WTC11 (cell line): ENCODE measurements at regions not wholly inside any gene's neighbourhood (a gene's known extent, or its start where the extent isn't known, plus 50 kb on each side); places are given as distances from the start of the nearest gene placed in this dataset.
A peak's percentile ranks its signal among the peaks of the same experiment; 100 is the strongest.

ENCODE experiments used
- ATAC-seq: fragments of 200-7000 bp; cut with Tn5 transposase; 2 replicates; pipeline ENCODE4 v1.10.0; 2021; ENCODE audit warnings: mild to moderate bottlenecking, moderate library complexity
- CTCF ChIA-PET: fragments of 300-600 bp; sonication (Branson Sonifier 250); formaldehyde crosslinking; loops from one replicate; lab custom pipeline; 2021; ENCODE audit warnings: antibody characterized with exemption; lab: Charles Lee
- POLR2A ChIA-PET: fragments of 350-600 bp; sonication (Branson Sonifier 250); formaldehyde crosslinking; loops from one replicate; lab custom pipeline; 2021; ENCODE audit warnings: antibody characterized with exemption; lab: Charles Lee
- DNase-seq: peaks from one replicate; pipeline ENCODE4 v3.0.0; 2021; ENCODE audit warnings: low spot score
- H3K27ac Mint-ChIP-seq: 2 replicates; pipeline ENCODE4 v1.8.0; 2021; ENCODE audit warnings: mixed read lengths
- H3K27me3 Mint-ChIP-seq: 2 replicates; pipeline ENCODE4 v1.8.0; 2021; ENCODE audit warnings: low read depth, mild to moderate bottlenecking, moderate library complexity, mixed read lengths
- H3K36me3 Mint-ChIP-seq: 2 replicates; pipeline ENCODE4 v1.8.0; 2021; ENCODE audit warnings: mixed read lengths
- H3K4me1 Mint-ChIP-seq: 2 replicates; pipeline ENCODE4 v1.8.0; 2022; ENCODE audit warnings: mixed read lengths
- H3K4me3 Mint-ChIP-seq: 2 replicates; pipeline ENCODE4 v1.8.0; 2021; ENCODE audit warnings: mild to moderate bottlenecking, moderate library complexity, mixed read lengths
- H3K9me3 Mint-ChIP-seq: 2 replicates; pipeline ENCODE4 v1.8.0; 2021; ENCODE audit warnings: mixed read lengths
- EMX1 ChIP-seq: fragments of 250-450 bp; sonication (Bioruptor Pico); IDR thresholded peaks from 2 replicates; pipeline ENCODE4 v1.8.0; 2021; ENCODE audit warnings: mild to moderate bottlenecking
- GABPB1 ChIP-seq: sonication (generic); formaldehyde crosslinking; IDR thresholded peaks from 2 replicates; pipeline ENCODE4 v1.8.1; 2023; ENCODE audit warnings: mild to moderate bottlenecking, missing genetic modification reagents
- JUN ChIP-seq: sonication (generic); formaldehyde crosslinking; IDR thresholded peaks from 2 replicates; pipeline ENCODE4 v1.8.0; 2023; ENCODE audit warnings: mild to moderate bottlenecking, missing genetic modification reagents
- NR3C1 ChIP-seq: sonication (generic); formaldehyde crosslinking; conservative IDR thresholded peaks from 2 replicates; pipeline ENCODE4 v1.8.1; 2023; ENCODE audit warnings: low read depth, mild to moderate bottlenecking, missing genetic modification reagents
- RELA ChIP-seq: sonication (generic); formaldehyde crosslinking; IDR thresholded peaks from 2 replicates; pipeline ENCODE4 v1.8.1; 2022; ENCODE audit warnings: missing genetic modification reagents, mild to moderate bottlenecking, borderline replicate concordance
- RORB ChIP-seq: fragments of 250-450 bp; sonication (Bioruptor Pico); IDR thresholded peaks from 2 replicates; pipeline ENCODE4 v1.9.0; 2021; ENCODE audit warnings: mild to moderate bottlenecking
- SMAD4 ChIP-seq: sonication (generic); formaldehyde crosslinking; IDR thresholded peaks from 2 replicates; pipeline ENCODE4 v1.8.0; 2022; ENCODE audit warnings: mild to moderate bottlenecking, missing genetic modification reagents
- SP1 ChIP-seq: sonication (generic); formaldehyde crosslinking; conservative IDR thresholded peaks from 2 replicates; pipeline ENCODE4 v1.8.1; 2022; ENCODE audit warnings: missing genetic modification reagents
- ZNF416 ChIP-seq: fragments of 250-450 bp; sonication (Bioruptor Pico); IDR thresholded peaks from 2 replicates; pipeline ENCODE4 v1.9.0; 2021; ENCODE audit warnings: mild to moderate bottlenecking, inconsistent platforms
- ZNF671 ChIP-seq: fragments of 250-450 bp; sonication (Bioruptor Pico); IDR thresholded peaks from 2 replicates; pipeline ENCODE4 v1.8.0; 2021; ENCODE audit warnings: mild to moderate bottlenecking
- TF ChIP-seq, protein P1 (sequence below): sonication (generic); formaldehyde crosslinking; IDR thresholded peaks from 2 replicates; pipeline ENCODE4 v1.8.0; 2023; ENCODE audit warnings: missing genetic modification reagents
- TF ChIP-seq, protein P2 (sequence below): sonication (generic); formaldehyde crosslinking; IDR thresholded peaks from 2 replicates; pipeline ENCODE4 v1.8.1; 2022; ENCODE audit warnings: low read depth, mild to moderate bottlenecking, moderate library complexity, missing genetic modification reagents, borderline replicate concordance
- TF ChIP-seq, protein P3 (sequence below): sonication (generic); formaldehyde crosslinking; IDR thresholded peaks from 2 replicates; pipeline ENCODE4 v1.8.0; 2023; ENCODE audit warnings: missing genetic modification reagents, mild to moderate bottlenecking, borderline replicate concordance
- TF ChIP-seq, protein P4 (sequence below): sonication (generic); formaldehyde crosslinking; IDR thresholded peaks from 2 replicates; pipeline ENCODE4 v1.8.1; 2023; ENCODE audit warnings: mild to moderate bottlenecking, missing genetic modification reagents
- TF ChIP-seq, protein P5 (sequence below): sonication (generic); formaldehyde crosslinking; IDR thresholded peaks from 2 replicates; pipeline ENCODE4 v1.8.1; 2022; ENCODE audit warnings: mild to moderate bottlenecking, moderate library complexity, missing genetic modification reagents
- TF ChIP-seq, protein P6 (sequence below): sonication (generic); formaldehyde crosslinking; IDR thresholded peaks from 2 replicates; pipeline ENCODE4 v1.8.1; 2023; ENCODE audit warnings: mild to moderate bottlenecking, missing genetic modification reagents, moderate library complexity
- TF ChIP-seq, protein P7 (sequence below): sonication (generic); formaldehyde crosslinking; IDR thresholded peaks from 2 replicates; pipeline ENCODE4 v1.8.0; 2022; ENCODE audit warnings: mild to moderate bottlenecking, missing genetic modification reagents
- TF ChIP-seq, protein P8 (sequence below): sonication (generic); formaldehyde crosslinking; IDR thresholded peaks from 2 replicates; pipeline ENCODE4 v1.8.1; 2023; ENCODE audit warnings: mild to moderate bottlenecking, missing genetic modification reagents, moderate library complexity

DNA sequence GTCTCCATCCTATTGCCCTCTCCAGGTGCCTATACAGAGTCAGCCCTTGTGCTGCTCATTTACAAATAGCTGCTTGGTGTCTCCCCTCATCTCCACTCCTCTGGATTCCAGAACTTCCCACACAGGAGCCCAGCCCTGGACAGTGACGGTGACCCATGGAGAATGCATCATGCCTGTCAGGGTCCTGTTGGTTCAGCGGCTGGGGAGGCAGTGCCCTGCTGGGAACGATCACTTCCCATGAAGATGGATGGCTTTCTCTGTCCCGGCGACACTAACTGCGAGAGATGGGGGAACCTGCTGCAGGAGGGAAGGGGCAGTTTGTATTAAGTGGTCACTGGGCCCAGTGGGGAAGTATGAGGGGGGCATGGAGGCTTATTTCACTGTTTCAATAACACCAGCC lies 395.0 kb upstream of the TBX3 start:
- POLR2A ChIA-PET = no interaction called here
- H3K4me1 Mint-ChIP-seq = no peaks in the 10 kb centered on the region
- CTCF ChIA-PET = no interaction called here

DNA sequence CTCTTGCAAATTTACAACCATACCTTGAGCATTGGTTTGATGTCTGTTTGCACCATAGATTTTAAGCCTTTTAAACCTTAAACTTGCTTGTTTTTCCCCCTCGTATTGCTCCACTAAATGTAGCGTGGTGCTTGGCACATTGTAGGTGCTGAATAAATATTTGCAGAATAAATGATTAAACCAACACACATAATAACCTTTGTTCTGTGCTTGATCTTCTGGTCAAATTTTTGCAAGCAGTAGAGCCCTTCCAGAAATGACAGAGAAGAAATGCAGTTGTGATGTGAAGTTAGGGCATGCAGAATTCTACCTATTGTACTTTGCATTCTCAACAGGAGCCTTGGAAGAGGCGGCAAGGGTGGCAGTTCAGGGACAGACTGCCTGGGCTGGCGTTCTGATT lies 394.4 kb upstream of the TBX3 start:
- DNase-seq (no peak), ATAC-seq (no peak)
- Mint-ChIP-seq H3K36me3 (no peaks in the 10 kb centered on the region), H3K9me3 (peaks cover 12% of the 10 kb centered on the region), H3K4me3 (no peak overlapping the region), H3K27ac (no peak overlapping the region)
- ChIA-PET POLR2A (no interaction called here), CTCF (no interaction called here)
- TF ChIP-seq ZNF416 (no peak), SMAD4 (CRISPR knock-in tag) (no peak), ZNF671 (no peak)
- TF ChIP-seq, protein P1, sequence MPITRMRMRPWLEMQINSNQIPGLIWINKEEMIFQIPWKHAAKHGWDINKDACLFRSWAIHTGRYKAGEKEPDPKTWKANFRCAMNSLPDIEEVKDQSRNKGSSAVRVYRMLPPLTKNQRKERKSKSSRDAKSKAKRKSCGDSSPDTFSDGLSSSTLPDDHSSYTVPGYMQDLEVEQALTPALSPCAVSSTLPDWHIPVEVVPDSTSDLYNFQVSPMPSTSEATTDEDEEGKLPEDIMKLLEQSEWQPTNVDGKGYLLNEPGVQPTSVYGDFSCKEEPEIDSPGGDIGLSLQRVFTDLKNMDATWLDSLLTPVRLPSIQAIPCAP = no peak
- TF ChIP-seq, protein P2, sequence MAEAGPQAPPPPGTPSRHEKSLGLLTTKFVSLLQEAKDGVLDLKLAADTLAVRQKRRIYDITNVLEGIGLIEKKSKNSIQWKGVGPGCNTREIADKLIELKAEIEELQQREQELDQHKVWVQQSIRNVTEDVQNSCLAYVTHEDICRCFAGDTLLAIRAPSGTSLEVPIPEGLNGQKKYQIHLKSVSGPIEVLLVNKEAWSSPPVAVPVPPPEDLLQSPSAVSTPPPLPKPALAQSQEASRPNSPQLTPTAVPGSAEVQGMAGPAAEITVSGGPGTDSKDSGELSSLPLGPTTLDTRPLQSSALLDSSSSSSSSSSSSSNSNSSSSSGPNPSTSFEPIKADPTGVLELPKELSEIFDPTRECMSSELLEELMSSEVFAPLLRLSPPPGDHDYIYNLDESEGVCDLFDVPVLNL (CRISPR knock-in tag) = no peak
- TF ChIP-seq, all 79 proteins: peak for 0
- Mint-ChIP-seq H3K27me3 (no peaks in the 10 kb centered on the region; the same call in none of the 2 replicates), H3K4me1 (no peaks in the 10 kb centered on the region)

More for the DNA sequence above, 395.0 kb upstream of the TBX3 start:
- no peaks in the 10 kb centered on the region for H3K36me3 Mint-ChIP-seq
- H3K9me3 Mint-ChIP-seq = peaks cover 12% of the 10 kb centered on the region
- no peak overlapping the region for H3K4me3 Mint-ChIP-seq
- ATAC-seq (no peak), DNase-seq (no peak)
- H3K27ac Mint-ChIP-seq = no peak overlapping the region
- no peaks in the 10 kb centered on the region; the same call in none of the 2 replicates for H3K27me3 Mint-ChIP-seq
- TF ChIP-seq, protein P3, sequence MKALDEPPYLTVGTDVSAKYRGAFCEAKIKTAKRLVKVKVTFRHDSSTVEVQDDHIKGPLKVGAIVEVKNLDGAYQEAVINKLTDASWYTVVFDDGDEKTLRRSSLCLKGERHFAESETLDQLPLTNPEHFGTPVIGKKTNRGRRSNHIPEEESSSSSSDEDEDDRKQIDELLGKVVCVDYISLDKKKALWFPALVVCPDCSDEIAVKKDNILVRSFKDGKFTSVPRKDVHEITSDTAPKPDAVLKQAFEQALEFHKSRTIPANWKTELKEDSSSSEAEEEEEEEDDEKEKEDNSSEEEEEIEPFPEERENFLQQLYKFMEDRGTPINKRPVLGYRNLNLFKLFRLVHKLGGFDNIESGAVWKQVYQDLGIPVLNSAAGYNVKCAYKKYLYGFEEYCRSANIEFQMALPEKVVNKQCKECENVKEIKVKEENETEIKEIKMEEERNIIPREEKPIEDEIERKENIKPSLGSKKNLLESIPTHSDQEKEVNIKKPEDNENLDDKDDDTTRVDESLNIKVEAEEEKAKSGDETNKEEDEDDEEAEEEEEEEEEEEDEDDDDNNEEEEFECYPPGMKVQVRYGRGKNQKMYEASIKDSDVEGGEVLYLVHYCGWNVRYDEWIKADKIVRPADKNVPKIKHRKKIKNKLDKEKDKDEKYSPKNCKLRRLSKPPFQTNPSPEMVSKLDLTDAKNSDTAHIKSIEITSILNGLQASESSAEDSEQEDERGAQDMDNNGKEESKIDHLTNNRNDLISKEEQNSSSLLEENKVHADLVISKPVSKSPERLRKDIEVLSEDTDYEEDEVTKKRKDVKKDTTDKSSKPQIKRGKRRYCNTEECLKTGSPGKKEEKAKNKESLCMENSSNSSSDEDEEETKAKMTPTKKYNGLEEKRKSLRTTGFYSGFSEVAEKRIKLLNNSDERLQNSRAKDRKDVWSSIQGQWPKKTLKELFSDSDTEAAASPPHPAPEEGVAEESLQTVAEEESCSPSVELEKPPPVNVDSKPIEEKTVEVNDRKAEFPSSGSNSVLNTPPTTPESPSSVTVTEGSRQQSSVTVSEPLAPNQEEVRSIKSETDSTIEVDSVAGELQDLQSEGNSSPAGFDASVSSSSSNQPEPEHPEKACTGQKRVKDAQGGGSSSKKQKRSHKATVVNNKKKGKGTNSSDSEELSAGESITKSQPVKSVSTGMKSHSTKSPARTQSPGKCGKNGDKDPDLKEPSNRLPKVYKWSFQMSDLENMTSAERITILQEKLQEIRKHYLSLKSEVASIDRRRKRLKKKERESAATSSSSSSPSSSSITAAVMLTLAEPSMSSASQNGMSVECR = no peak
- no peak for TF ChIP-seq NR3C1 (CRISPR knock-in tag)
- TF ChIP-seq RORB = no peak
- no peak for TF ChIP-seq RELA (CRISPR knock-in tag)
- TF ChIP-seq, protein P4, sequence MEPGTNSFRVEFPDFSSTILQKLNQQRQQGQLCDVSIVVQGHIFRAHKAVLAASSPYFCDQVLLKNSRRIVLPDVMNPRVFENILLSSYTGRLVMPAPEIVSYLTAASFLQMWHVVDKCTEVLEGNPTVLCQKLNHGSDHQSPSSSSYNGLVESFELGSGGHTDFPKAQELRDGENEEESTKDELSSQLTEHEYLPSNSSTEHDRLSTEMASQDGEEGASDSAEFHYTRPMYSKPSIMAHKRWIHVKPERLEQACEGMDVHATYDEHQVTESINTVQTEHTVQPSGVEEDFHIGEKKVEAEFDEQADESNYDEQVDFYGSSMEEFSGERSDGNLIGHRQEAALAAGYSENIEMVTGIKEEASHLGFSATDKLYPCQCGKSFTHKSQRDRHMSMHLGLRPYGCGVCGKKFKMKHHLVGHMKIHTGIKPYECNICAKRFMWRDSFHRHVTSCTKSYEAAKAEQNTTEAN (CRISPR knock-in tag) = no peak
- TF ChIP-seq, protein P5, sequence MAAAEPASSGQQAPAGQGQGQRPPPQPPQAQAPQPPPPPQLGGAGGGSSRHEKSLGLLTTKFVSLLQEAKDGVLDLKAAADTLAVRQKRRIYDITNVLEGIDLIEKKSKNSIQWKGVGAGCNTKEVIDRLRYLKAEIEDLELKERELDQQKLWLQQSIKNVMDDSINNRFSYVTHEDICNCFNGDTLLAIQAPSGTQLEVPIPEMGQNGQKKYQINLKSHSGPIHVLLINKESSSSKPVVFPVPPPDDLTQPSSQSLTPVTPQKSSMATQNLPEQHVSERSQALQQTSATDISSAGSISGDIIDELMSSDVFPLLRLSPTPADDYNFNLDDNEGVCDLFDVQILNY (CRISPR knock-in tag) = no peak
- TF ChIP-seq SP1 (CRISPR knock-in tag) = no peak

DNA sequence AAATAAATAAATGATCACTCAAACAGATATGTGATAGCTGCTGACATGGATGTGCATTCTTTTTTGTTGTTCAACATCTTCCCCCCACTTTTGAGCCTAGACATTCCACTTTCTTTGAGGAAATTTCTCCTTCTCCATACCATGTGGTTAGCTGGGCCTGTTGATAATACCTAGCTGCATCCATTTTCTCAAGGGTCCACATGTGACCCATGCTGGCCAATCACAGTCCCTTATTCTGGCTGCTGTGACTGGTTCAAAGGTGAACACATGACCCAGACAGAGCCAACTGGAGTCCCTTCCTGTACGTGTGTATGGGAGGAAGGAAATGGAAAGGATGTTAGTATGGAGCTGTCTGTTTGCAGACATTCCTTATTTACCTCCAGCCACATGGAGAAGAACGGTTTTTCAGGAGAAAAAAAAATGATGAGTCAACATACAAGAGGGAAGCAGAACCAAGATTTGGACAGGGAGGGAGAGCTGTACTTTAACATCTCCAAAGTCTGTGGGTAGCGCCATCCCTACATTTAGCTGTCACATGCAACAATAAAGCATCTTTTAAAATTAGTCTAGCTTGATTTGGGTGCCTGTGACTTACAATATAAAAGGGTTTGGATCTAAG lies 391.7 kb upstream of the TBX3 start:
- ATAC-seq = no peak; the same call in 1 of the 2 replicates
- ChIA-PET CTCF (no interaction called here), POLR2A (no interaction called here)
- DNase-seq = no peak
- no peaks in the 10 kb centered on the region for H3K36me3 Mint-ChIP-seq
- TF ChIP-seq, protein P6, sequence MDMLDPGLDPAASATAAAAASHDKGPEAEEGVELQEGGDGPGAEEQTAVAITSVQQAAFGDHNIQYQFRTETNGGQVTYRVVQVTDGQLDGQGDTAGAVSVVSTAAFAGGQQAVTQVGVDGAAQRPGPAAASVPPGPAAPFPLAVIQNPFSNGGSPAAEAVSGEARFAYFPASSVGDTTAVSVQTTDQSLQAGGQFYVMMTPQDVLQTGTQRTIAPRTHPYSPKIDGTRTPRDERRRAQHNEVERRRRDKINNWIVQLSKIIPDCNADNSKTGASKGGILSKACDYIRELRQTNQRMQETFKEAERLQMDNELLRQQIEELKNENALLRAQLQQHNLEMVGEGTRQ = peak; percentile 73
- no peak for TF ChIP-seq GABPB1
- TF ChIP-seq, protein P7, sequence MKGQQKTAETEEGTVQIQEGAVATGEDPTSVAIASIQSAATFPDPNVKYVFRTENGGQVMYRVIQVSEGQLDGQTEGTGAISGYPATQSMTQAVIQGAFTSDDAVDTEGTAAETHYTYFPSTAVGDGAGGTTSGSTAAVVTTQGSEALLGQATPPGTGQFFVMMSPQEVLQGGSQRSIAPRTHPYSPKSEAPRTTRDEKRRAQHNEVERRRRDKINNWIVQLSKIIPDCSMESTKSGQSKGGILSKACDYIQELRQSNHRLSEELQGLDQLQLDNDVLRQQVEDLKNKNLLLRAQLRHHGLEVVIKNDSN (CRISPR knock-in tag) = peak; percentile 54; the same call in 1 of the 2 replicates
- TF ChIP-seq JUN (CRISPR knock-in tag) = no peak
- no peak for TF ChIP-seq EMX1
- TF ChIP-seq RORB = no peak
- TF ChIP-seq ZNF671 = no peak
- TF ChIP-seq, protein P8, sequence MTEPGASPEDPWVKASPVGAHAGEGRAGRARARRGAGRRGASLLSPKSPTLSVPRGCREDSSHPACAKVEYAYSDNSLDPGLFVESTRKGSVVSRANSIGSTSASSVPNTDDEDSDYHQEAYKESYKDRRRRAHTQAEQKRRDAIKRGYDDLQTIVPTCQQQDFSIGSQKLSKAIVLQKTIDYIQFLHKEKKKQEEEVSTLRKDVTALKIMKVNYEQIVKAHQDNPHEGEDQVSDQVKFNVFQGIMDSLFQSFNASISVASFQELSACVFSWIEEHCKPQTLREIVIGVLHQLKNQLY (CRISPR knock-in tag) = no peak
- peaks cover 12% of the 10 kb centered on the region for H3K9me3 Mint-ChIP-seq
- no peak overlapping the region for H3K27ac Mint-ChIP-seq
- no peak overlapping the region for H3K4me3 Mint-ChIP-seq
- peaks cover 16% of the 10 kb centered on the region for H3K4me1 Mint-ChIP-seq
- H3K27me3 Mint-ChIP-seq = no peaks in the 10 kb centered on the region; the same call in none of the 2 replicates
